Posterior cingulate gyrus (tissue), 11 donors: ENCODE measurements at regions not wholly inside any gene's neighbourhood (a gene's known extent, or its start where the extent isn't known, plus 50 kb on each side); places are given as distances from the start of the nearest gene placed in this dataset.

Source experiments
- DNase-seq, 10 donors: peaks; one replicate each; pipeline versions ENCODE4 v3.0.0 to v3.0.0-alpha.2; 2020 to 2021; ENCODE audit warnings: mixed read lengths in 3 of 10
- intact Hi-C: fragments of 100-400 bp; cut with DNase I; formaldehyde crosslinking; loops from one replicate; pipeline ENCODE4 v1.15.1; 2023

DNA sequence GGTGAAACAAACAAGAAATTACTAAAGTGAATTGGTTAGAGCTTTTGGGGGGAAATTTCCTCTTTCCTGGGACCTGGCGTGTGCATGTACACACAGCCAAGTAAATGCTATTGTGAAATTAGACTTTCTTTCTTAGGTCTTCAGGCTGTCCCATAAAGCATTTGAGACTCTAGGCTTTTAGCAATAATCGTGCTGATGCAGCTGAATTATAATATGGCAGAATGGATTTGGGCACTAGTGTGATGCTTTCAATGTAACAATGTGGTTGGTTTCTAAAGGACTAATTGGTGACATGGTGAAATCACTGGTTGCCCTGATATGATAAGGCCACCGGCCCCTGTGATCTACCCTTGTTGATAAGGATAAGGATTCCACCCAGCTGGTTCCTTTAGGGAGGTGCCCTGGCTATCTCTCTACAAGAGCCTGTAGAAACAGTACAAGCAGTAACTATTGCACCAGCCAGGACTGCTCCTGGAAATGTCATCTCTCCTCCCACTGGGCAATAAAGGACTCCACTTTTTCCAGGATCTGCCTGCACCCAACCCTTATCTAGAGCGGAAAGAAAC, 164.1 kb downstream of the TFAP2A start:
- intact Hi-C loops = no loop called here
- DNase-seq = no peak

DNA sequence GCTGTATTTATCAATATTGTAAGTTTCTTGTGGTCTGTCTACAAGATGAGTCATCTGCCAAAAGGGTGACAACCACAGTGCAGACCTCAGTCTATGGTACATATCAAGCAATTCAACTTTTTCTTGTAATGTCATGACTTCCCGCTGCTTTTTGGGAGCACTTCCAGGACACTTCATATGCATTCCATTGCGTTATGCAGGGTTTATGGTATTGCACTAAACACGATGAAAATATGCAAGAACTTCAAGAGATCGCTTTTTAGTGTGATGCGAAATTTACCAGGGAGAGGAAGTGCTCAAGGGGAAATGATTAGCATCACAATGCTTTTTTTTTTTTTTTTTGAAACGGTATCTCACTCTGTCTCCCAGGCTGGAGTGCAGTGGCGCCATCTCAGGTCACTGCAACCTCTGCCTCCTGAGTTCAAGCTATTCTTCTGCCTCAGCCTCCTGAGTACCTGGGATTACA, 166.5 kb downstream of the TFAP2A start:
- intact Hi-C loops = no loop called here
- no peak for DNase-seq

DNA sequence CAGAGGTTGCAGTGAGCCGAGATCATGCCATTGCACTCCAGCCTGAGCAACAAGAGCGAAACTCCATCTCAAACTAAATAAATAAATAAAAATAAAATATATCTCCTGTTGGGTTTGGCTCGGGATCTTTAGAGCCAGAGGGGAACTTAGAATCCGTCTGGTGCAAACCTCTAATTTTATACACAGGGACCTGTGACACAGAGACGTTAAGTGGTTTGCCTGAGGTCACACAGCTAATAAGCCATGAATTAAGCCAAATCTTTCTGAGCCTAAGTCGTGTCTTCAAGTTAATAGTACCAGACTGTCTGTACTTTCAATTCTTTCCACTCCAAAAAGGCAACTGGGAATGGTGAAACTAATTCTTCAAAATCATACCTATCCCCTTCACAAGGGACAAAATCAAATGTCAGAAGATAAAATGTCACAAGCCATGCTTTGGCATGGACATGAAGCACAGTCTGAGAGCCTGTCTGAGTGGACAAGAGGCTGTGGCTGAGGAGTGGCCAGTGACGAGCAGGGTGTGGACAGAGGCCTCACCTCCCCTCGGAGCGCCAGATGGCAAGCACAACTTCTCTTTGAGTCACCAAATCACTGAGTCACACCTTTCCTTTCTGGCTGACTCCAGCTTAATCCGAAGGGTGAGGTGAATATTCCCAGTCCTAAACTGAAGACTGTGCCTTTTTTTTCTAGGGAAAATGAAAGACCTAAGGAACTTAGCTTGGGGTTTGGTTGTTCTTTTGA, 177.4 kb downstream of the TFAP2A start:
- intact Hi-C loops = no loop called here
- DNase-seq = no peak

DNA sequence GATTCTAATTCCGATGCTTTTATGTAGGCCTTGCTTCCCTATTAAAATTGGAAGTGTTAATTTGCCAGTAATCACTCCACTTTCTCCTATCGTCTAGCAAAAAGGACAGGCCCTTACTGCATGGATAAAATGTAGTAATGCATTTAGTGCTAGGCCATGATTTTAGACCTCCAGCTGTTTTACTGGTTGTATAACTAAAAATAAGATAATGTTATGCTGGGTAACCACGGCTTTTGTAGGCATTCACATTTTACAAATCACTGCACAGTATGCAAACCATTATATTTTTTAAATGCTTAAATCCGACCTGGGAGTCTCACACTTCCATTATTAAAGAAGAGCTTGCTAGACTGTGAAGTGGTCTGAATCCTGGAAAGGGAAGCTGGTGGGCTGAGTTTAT, 179.5 kb downstream of the TFAP2A start:
- intact Hi-C loops = no loop called here
- no peak for DNase-seq

DNA sequence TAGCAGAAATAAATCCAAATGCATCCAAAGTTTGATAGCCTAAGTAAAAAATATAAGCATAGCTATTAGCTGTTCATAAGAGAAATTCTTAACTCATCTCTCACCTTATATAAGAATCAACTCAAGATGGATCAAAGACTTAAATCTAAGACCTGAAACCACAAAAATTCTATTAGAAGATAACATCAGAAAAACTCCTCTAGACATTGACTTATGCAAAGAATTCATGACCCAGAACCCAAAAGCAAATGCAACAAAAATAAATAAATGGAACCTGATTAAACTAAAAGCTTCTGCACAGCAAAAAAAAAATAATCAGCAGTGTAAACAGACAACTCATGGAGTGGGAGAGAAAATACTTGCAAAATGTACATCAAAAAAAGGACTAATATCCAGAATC, 184.3 kb downstream of the TFAP2A start:
- intact Hi-C loops = no loop called here
- no peak for DNase-seq

DNA sequence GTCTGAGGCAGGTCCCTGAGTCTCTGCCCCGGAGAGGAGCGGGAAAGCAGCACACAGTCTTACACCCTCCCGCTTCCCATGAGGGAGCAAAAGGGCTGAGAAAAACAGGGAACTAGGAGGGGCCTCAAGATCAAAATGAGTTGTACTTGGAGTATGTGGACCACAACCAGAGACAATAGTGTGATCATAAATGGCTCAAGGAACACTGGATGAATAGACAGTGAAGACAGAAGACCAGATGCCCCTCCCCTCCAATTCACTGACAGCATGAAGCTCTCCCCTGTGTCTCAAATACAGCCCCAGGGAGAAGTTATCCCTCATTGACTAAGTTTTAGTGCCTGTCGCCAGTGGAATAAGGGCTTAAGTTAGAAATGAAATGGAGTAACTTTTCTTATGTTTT, 191.0 kb downstream of the TFAP2A start:
- DNase-seq = no peak
- intact Hi-C loops = no loop called here

DNA sequence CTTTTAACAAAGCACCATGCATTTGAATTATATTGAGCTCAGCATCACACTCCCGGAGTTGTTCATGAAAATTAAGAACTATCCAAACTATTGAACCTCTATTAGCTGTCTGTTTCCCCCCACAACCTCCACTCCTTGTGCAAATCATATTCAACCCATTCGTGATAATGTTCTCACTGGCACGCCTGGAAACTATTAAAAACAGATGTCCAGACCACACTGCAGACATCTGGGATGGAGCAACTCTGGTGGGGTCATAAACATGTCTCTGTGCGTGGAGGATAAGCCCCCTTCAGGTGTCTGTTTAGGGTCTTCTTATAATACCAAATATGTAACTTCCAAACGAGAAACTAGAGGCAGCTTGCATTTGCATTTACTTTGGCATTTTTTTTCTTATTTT, 193.7 kb downstream of the TFAP2A start:
- intact Hi-C loops = no loop called here
- no peak for DNase-seq

DNA sequence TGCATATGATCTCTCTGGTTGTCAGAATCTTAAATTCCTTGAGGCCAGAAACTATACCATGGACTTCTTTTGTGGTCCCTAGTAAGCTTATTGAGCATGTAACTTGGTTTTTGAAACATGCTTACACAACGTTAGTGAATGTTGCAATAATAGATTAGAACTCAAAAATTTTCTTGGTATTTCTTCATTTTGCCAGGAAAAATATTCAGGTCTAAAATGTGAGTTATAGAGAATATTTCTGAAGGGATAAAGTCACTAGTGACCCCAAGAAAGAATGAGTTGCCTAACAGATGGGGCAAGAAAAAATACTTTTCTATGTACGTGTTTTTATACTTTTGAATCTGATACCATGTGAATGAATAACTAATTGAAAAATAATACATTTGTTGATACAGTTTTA, 195.4 kb downstream of the TFAP2A start:
- DNase-seq = no peak

DNA sequence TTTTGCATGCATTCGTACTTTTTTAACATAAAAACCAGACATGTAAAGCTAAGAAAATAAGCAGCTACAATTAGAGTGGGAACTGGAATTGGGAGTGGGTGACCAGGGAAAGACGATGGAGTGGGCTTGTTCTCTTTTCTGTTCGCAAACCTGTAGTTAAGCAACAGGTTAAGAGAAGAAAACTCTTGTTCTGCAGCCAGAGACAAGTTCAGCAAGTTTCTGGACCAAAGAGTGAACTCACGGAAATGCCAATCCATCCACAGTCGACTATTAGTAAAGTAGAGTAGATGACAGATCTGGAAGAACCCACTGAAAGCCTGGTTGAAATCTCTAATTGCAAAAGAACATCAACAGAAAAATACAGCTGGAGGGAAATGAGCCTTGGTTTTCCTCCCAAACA, 197.8 kb downstream of the TFAP2A start:
- intact Hi-C loops = no loop called here
- DNase-seq = no peak

More for the DNA sequence above, 195.4 kb downstream of the TFAP2A start:
- intact Hi-C loops = no loop called here

DNA sequence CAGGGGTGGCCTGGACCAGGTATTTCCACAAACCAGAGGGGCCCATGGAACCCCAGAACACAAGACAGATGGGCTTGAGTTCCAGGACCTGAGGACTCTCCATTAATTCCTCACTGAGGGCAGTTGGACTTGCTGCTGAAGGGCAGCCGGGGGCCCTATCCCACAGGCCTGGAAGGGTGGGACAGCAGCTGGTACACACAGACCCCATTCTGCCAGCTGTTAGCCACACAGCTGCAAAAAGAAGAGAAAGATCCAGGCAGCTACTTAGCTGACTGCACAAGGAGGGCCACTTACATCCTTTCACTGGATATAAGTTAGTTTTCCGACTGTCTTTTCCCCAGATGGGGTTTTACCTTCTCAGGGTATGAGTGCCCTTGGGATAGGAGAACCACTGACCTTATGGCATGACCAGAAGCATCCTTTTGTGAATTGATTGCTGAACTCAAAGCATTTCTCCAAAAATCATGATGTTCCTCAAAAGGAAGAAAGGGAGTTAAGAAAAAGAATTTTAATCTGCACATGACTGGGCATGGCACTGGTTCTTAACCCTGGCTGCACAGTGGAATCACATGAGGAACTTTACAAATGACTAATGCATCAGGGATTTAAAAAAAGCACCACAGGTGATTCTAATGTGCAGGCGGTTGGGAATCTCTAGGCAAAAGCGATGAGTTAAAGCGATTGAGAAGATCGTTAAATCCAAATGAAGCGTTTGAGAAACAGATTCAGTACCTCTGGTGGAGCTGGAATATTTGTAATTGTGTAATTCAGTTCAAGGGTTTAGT, 199.4 kb downstream of the TFAP2A start:
- intact Hi-C loops = no loop called here
- no peak for DNase-seq

DNA sequence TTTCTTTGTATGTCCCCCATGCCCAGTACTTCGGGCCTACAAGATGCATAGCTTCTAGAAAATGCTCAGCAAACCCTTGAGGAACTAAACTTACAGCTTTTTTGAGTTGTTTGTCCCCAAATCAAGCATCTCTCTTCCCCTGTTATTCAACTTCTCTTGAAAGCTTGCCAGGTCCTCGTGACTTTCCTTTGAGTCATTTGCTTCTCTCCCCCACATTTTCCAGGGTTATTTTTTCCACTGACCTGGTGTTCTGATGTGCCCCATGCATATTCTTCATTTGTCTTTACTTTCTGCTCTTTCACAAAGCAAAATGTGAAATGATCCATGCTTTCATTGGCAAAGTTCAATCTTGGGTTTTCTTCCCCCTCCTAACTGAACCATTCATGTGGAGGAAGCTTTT, 204.8 kb downstream of the TFAP2A start:
- DNase-seq = no peak
- intact Hi-C loops = no loop called here

DNA sequence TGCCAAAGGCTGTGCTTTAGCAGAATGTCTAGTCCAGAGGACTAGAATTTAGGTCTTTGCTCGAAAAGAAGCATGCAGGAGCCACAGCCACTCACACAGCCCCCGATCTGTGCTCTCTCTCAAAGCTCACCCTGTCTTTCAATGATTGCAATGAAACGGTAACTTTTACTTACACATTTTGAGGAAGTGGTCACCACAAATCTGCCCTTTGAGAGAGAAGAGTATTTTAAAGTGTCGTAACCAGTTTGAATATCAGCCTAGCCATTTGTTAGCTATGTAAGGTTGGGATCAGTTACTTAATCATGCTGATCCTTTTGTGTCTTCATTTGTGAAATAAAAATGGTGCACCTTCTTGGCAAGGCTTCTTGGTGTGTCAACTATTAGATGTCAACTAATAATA, 209.0 kb downstream of the TFAP2A start:
- DNase-seq = no peak
- intact Hi-C loops = no loop called here

DNA sequence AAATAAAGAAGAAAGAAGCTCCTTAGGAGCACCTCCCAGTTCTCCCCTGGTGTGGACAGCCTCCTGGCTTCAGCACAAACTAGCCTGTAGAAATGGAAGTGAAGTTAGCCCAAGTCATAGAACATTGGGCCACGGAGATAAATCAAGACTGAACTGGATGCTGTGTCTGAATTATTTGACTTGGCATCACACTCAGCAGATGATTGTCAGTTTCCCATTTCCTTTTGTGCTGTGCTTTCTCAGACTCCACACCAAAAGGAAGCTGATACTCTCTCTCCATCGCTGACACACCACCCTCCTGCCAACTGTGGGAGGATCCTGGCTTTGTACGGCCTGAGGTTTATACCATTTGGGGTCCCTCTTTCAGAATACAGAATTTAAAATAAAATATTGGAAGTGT, 209.8 kb downstream of the TFAP2A start:
- intact Hi-C loops = no loop called here
- DNase-seq = no peak

DNA sequence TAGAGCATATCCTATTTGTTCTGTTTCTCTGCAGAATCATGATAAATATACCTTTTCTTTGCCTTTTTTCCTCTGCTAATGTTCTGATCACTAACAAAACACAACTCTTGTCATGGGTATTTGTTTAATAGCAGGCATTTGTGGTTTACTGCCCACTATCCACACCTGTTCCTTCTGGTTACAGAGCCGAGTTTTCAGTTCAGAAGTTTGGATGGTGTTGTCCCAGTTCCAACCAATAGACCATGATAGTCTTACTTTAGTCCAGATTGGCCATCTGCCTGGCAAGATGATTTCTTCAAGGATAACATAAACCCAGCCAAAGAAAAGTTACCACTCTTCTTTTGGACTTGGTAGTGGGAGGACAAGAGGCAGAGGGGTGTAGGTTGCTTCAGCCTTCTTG, 211.2 kb downstream of the TFAP2A start:
- intact Hi-C loops = no loop called here
- DNase-seq = no peak

DNA sequence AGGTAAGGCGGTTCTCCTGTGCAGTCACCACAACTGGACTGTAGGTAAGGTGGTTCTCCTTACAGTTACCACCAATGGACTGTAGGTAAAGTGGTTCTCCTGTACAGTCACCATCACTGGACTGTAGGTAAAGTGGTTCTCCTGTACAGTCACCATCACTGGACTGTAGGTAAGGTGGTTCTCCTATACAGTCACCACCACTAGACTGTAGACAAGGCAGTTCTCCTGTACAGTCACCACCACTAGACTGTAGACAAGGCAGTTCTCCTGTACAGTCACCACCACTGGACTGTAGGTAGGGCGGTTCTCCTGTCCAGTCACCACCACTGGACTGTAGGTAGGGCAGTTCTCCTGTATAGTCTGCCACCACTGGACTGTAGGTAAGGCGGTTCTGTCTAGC, 212.3 kb downstream of the TFAP2A start:
- intact Hi-C loops = no loop called here
- DNase-seq = no peak

DNA sequence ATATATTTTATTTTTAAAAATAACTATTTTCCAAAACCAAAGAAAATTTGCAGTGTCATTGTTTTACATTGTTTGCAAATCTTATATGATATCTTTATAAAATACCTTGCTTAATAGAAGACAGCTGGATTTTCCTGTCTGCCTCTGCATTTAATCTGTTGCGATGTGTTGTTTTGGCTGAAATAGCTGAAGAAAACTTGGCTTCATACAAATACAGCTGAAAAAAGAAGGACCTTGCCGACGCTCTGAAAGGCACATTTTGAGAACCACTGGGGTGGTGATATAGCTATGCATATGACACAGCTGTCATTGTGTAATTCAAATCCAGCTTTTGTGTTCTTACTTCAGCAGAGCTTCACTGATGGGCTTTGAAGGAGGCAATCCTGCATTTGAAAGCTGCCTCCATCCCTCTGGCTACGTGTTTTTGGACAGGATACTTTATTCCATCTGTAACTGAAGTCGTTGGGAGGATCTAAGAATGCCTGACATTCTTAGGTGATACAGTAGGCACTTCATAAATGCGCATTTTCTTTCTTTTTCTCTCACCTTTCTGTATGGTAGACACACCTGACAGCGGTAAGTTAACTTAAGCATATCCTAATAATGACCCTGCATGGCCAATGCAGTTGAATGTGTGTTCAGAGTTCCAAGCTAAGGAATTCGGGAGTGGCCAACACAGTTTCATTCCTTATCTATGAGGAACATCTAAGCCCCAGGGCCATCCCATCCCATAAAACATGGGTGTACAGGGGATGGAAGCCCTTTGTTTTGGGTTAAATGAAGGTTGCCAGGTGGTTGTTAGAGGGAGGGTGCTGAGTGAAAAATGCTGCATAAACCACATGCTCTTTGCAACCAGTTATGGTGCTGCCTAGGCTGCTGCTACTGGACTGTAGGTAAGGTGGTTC, 213.0 kb downstream of the TFAP2A start:
- intact Hi-C loops = no loop called here

DNA sequence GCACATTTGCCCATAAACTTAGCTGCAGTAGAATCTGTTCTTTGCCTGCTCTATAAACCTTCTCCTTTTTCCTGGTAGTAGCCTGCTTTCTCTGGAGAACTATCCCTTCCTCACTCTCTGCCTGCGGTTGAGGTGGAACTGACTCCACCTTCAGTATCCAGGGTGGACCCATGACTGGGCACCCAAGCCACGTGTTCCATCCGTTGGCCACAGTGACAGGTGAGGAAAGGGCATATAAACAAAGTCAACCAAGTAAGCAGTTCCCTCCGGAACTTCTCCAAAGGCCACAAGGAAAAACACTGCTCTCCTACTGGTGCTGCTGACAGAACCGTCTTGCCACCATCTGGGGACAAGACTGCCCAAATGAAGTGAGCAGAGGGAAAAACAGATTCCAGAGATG, 218.8 kb downstream of the TFAP2A start:
- no peak for DNase-seq
- intact Hi-C loops = no loop called here

More for the DNA sequence above, 213.0 kb downstream of the TFAP2A start:
- no peak for DNase-seq

DNA sequence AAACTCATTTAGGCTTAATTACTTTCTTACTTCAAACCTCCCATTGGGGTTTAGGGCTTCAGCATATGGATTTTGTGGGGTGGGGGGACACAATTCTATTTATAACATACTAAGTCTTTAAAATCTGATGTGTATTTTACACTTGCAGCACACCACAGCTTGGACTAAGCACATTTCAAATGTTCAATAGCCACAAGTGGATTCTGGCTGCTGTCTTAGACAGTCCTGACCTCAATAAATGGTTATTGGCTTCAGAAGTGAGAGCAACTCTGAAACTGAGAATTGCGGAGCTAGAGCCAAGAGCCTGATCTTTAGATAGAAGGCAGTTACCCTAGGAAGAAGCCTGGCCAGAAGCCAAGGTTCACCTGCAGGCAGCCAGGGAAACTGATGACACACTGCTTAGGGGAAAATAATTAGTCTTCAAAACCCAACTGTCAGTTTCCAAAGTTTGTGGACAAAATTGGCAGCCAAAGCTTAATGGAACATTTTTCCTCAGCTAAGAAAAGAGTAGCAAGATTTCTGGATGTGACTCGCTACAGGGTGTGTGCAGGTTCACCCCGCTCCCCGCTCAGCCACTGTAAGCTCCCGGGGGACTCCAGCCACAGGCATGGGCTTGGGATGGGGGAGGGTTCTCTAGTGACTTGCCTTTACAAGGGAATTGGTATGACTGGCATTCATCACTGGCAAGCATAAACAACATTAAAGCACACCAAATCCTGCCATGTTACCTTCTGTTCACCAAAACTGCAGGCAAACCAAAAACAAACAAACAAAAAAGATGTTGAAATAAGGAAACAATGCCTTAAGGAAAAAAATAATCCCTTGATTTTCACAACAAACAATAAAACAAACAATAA, 219.8 kb downstream of the TFAP2A start:
- intact Hi-C loops = no loop called here
- DNase-seq = no peak

DNA sequence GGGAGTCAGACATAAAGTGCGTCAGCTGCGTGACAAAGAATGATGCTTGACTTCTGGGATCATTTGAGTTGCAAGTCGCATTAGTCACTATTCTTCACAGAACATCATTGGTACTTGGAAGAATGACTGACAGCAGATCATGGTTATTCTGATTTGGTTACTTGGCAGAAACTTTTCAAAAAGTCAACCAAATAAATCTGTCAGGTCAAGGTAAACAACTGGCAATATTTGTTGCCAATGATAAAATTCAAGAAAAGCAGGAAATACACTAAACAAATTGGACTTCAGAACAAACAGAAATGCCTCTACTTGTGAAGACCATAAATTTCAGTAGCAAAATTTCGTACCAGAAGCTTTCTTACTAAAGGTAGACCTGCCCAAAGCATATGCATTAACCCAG, 221.6 kb downstream of the TFAP2A start:
- intact Hi-C loops = no loop called here
- DNase-seq = no peak

DNA sequence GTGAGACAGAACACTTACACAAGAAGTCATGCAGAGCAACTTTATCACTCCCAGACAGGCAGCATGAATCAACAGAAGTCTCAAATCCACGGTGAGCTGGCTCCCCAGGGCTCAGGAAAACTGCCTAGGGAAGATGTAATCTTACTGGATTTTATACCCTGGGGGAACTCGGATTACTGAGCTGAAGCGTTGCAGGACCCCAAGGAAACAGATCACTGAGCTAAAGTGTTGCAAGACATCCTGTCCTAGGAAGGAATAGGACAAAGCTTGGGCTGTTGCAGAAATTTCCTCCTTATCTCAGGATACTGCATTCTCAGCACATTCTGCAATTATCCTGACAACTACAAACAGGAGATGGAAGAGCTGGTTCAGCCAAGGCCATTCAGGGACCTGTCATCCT, 224.8 kb downstream of the TFAP2A start:
- intact Hi-C loops = no loop called here
- DNase-seq = no peak
